Keratinocyte (primary cell): ENCODE measurements at regions not wholly inside any gene's neighbourhood (a gene's known extent, or its start where the extent isn't known, plus 50 kb on each side); places are given as distances from the start of the nearest gene placed in this dataset.

ENCODE experiments used
- DNase-seq: peaks from one replicate; pipeline ENCODE4 v3.0.0-alpha.2; 2011; ENCODE audit warnings: low read depth, missing footprints, low spot score
- FAIRE-seq: peaks from 2 replicates; lab custom pipeline; 2011; peaks lifted over from hg19 to GRCh38; lab: Jason Lieb, UNC
- H2AFZ ChIP-seq: 2 replicates; pipeline ENCODE4 v1.6.0; 2012; ENCODE audit warnings: low read length, control low read depth, inconsistent platforms; ENCODE audit not compliant: control insufficient read depth
- H3K27ac ChIP-seq: 2 replicates; pipeline ENCODE4 v1.5.1; 2011; ENCODE audit warnings: low read length; ENCODE audit not compliant: control insufficient read depth, insufficient read depth
- H3K27me3 ChIP-seq: 3 replicates; pipeline ENCODE4 v1.6.0; 2011; ENCODE audit warnings: low read length; ENCODE audit not compliant: control insufficient read depth, insufficient read depth; ENCODE audit errors: extremely low read depth
- H3K36me3 ChIP-seq, 2 experiments: 2 replicates in 1 of 2; 3 replicates in 1 of 2; pipeline ENCODE4 v1.5.1; 2011; ENCODE audit warnings: low read length in 2 of 2, mild to moderate bottlenecking in 1 of 2; ENCODE audit not compliant: control insufficient read depth in 2 of 2, insufficient read depth in 2 of 2; ENCODE audit errors: extremely low read depth in 1 of 2
- H3K4me1 ChIP-seq: 3 replicates; pipeline ENCODE4 v1.5.1; 2011; ENCODE audit warnings: low read length; ENCODE audit not compliant: control insufficient read depth, insufficient read depth; ENCODE audit errors: extremely low read depth
- H3K4me2 ChIP-seq: 3 replicates; pipeline ENCODE4 v1.6.0; 2011; ENCODE audit warnings: low read depth, low read length; ENCODE audit not compliant: control insufficient read depth, insufficient read depth; ENCODE audit errors: extremely low read depth
- H3K4me3 ChIP-seq, 3 experiments: fragments of 200-600 bp in 1 of 3; sonication (generic) in 1 of 3; 2 replicates in 2 of 3; 3 replicates in 1 of 3; pipeline ENCODE4 v1.5.1; 2011 to 2016; ENCODE audit warnings: low read length in 3 of 3, mild to moderate bottlenecking in 3 of 3, control low read depth in 2 of 3, inconsistent platforms in 1 of 3, low read depth in 1 of 3, mixed read lengths in 1 of 3, mixed run types in 1 of 3, moderate library complexity in 1 of 3; ENCODE audit not compliant: control insufficient read depth in 2 of 3, insufficient read depth in 2 of 3; ENCODE audit errors: extremely low read depth in 1 of 3
- H3K79me2 ChIP-seq: 2 replicates; pipeline ENCODE4 v1.6.0; 2012; ENCODE audit warnings: low read length; ENCODE audit not compliant: control insufficient read depth, insufficient read depth
- H3K9ac ChIP-seq: 3 replicates; pipeline ENCODE4 v1.6.0; 2011; ENCODE audit warnings: low read length; ENCODE audit not compliant: control insufficient read depth, insufficient read depth; ENCODE audit errors: extremely low read depth
- H3K9me1 ChIP-seq: 3 replicates; pipeline ENCODE4 v1.6.0; 2011; ENCODE audit warnings: low read length; ENCODE audit not compliant: control insufficient read depth, insufficient read depth; ENCODE audit errors: extremely low read depth
- H3K9me3 ChIP-seq: 2 replicates; pipeline ENCODE4 v1.5.1; 2012; ENCODE audit warnings: low read depth, low read length; ENCODE audit not compliant: control insufficient read depth
- H4K20me1 ChIP-seq: 3 replicates; pipeline ENCODE4 v1.6.0; 2011; ENCODE audit warnings: low read length; ENCODE audit not compliant: control insufficient read depth, insufficient read depth; ENCODE audit errors: extremely low read depth
- CTCF ChIP-seq, 3 experiments: IDR thresholded peaks in 1 of 3; conservative IDR thresholded peaks in 1 of 3; optimal IDR thresholded peaks in 1 of 3; 2 replicates in 2 of 3; 3 replicates in 1 of 3; pipeline versions ENCODE3 to v1.5.1; 2011; ENCODE audit warnings: low read length in 3 of 3, mild to moderate bottlenecking in 3 of 3, moderate library complexity in 2 of 3, control low read depth in 1 of 3, inconsistent platforms in 1 of 3; ENCODE audit not compliant: insufficient read depth in 2 of 3; ENCODE audit errors: extremely low read depth in 1 of 3
- EZH2 ChIP-seq: IDR thresholded peaks from one replicate; pipeline ENCODE4 v1.6.1; 2012; ENCODE audit warnings: inconsistent platforms, mild to moderate bottlenecking, low read length, moderate library complexity
- dilution Hi-C: fragments of 300-500 bp; cut with MboI; formaldehyde crosslinking; loops from one replicate; pipeline ENCODE4 v1.7.0; 2020; ENCODE audit warnings: low sequenced_read_pairs; ENCODE audit not compliant: extremely low pct_ligation_motif_present

- no peaks in the 10 kb centered on the region for H4K20me1 ChIP-seq
- H3K4me2 ChIP-seq, result no peak overlapping the region
- H3K4me1 ChIP-seq, result no peaks in the 10 kb centered on the region
- H3K9me3 ChIP-seq, result no peaks in the 10 kb centered on the region
- no peaks in the 10 kb centered on the region for H3K9me1 ChIP-seq
- no peak overlapping the region for H2AFZ ChIP-seq
- TF ChIP-seq CTCF (optimal IDR thresholded peaks at IDR 0.05 in 1 of 3, IDR thresholded peaks at IDR 0.05 in 1 of 3, conservative IDR thresholded peaks at IDR 0.05 in 1 of 3; ENCODE audit: extremely low read depth in 1 of 3, insufficient read depth in 2 of 3, low read length in 3 of 3) (no peak), EZH2 (no peak)
- dilution Hi-C loops, result no loop called here
- no peaks in the 10 kb centered on the region for H3K36me3 ChIP-seq
- no peaks in the 10 kb centered on the region for H3K27me3 ChIP-seq
- no peak overlapping the region for H3K27ac ChIP-seq
- FAIRE-seq (no peak), DNase-seq (no peak)
- H3K9ac ChIP-seq, result no peak overlapping the region
- H3K4me3 ChIP-seq, result no peak overlapping the region
- H3K79me2 ChIP-seq, result no peaks in the 10 kb centered on the region
Observed at GRCh38 chr5:25423271-25423670, 778.5 kb upstream of the CDH10 start.

- Histone ChIP-seq H3K4me2 (no peak overlapping the region), H3K9ac (no peak overlapping the region), H3K9me3 (no peaks in the 10 kb centered on the region), H3K36me3 (no peaks in the 10 kb centered on the region), H3K4me1 (no peaks in the 10 kb centered on the region), H3K79me2 (no peaks in the 10 kb centered on the region), H3K27ac (no peak overlapping the region), H3K27me3 (no peaks in the 10 kb centered on the region), H3K4me3 (no peak overlapping the region), H2AFZ (no peak overlapping the region), H3K9me1 (no peaks in the 10 kb centered on the region), H4K20me1 (no peaks in the 10 kb centered on the region)
- FAIRE-seq, result no peak
- dilution Hi-C loops, result no loop called here
- no peak for TF ChIP-seq CTCF (optimal IDR thresholded peaks at IDR 0.05 in 1 of 3, IDR thresholded peaks at IDR 0.05 in 1 of 3, conservative IDR thresholded peaks at IDR 0.05 in 1 of 3; ENCODE audit: extremely low read depth in 1 of 3, insufficient read depth in 2 of 3, low read length in 3 of 3)
- DNase-seq, result no peak
Observed at GRCh38 chr5:25419684-25420083, 774.9 kb upstream of the CDH10 start.
